ENCODE measurements at regions not wholly inside any gene's neighbourhood (a gene's known extent, or its start where the extent isn't known, plus 50 kb on each side); places are given as distances from the start of the nearest gene placed in this dataset.

- TF ChIP-seq CTCF (conservative IDR thresholded peaks at IDR 0.05; ENCODE audit: low read depth in 2 of 2), result no peak
- no peak for TF ChIP-seq EZH2 (IDR thresholded peaks at IDR 0.05; ENCODE audit: low read depth, unreplicated experiment)
- no peak for TF ChIP-seq NANOG (IDR thresholded peaks at IDR 0.05; ENCODE audit: borderline replicate concordance)
- TF ChIP-seq EZH2phosphoT487 (IDR thresholded peaks at IDR 0.05; ENCODE audit: unreplicated experiment), result no peak
Measured at GRCh38 chr11:115627071-115627470, 122.9 kb upstream of the CADM1 start (continued).

- DNase-seq (ENCODE audit: low spot score) (no peak), ATAC-seq (no peak)
- Histone ChIP-seq H3K4me1 (ENCODE audit: insufficient read depth) (peaks cover 7% of the 10 kb centered on the region), H3K36me3 (ENCODE audit: insufficient read depth) (no peaks in the 10 kb centered on the region), H3K4me3 (no peak overlapping the region), H4K20me1 (replicated peaks; ENCODE audit: insufficient read depth) (no peaks in the 10 kb centered on the region), H2AFZ (peak overlapping the region; percentile 10; the same call in 1 of the 2 replicates), H3K79me2 (replicated peaks; ENCODE audit: insufficient read depth) (no peaks in the 10 kb centered on the region), H3K27ac (ENCODE audit: low read depth) (no peak overlapping the region), H3F3A (replicated peaks; ENCODE audit: low read depth) (no peaks in the 10 kb centered on the region), H3K27me3 (ENCODE audit: insufficient read depth) (no peaks in the 10 kb centered on the region), H3K9me2 (ENCODE audit: insufficient read depth) (no peaks in the 10 kb centered on the region), H3K4me2 (no peak overlapping the region)
- no peaks in the 10 kb centered on the region for H3K36me3 Mint-ChIP-seq (ENCODE audit: low read depth)
- H3K9me3 Mint-ChIP-seq, result no peaks in the 10 kb centered on the region
- no peak overlapping the region for H3K4me3 Mint-ChIP-seq
- no peaks in the 10 kb centered on the region for H3K27me3 Mint-ChIP-seq (ENCODE audit: insufficient read depth, low read depth, poor library complexity)
- H3K4me1 Mint-ChIP-seq, result peaks cover 14% of the 10 kb centered on the region
- no peak overlapping the region for H3K27ac Mint-ChIP-seq
- no peak for TF ChIP-seq NANOG (IDR thresholded peaks at IDR 0.05; ENCODE audit: borderline replicate concordance)
- TF ChIP-seq CTCF (conservative IDR thresholded peaks at IDR 0.05; ENCODE audit: low read depth in 2 of 2), result no peak
- TF ChIP-seq JUNB (IDR thresholded peaks at IDR 0.05; ENCODE audit: unreplicated experiment), result no peak
- no peak for TF ChIP-seq EZH2phosphoT487 (IDR thresholded peaks at IDR 0.05; ENCODE audit: unreplicated experiment)
- no peak for TF ChIP-seq ZNF462 (CRISPR knock-in tag; IDR thresholded peaks at IDR 0.05)
- TF ChIP-seq, protein P1, sequence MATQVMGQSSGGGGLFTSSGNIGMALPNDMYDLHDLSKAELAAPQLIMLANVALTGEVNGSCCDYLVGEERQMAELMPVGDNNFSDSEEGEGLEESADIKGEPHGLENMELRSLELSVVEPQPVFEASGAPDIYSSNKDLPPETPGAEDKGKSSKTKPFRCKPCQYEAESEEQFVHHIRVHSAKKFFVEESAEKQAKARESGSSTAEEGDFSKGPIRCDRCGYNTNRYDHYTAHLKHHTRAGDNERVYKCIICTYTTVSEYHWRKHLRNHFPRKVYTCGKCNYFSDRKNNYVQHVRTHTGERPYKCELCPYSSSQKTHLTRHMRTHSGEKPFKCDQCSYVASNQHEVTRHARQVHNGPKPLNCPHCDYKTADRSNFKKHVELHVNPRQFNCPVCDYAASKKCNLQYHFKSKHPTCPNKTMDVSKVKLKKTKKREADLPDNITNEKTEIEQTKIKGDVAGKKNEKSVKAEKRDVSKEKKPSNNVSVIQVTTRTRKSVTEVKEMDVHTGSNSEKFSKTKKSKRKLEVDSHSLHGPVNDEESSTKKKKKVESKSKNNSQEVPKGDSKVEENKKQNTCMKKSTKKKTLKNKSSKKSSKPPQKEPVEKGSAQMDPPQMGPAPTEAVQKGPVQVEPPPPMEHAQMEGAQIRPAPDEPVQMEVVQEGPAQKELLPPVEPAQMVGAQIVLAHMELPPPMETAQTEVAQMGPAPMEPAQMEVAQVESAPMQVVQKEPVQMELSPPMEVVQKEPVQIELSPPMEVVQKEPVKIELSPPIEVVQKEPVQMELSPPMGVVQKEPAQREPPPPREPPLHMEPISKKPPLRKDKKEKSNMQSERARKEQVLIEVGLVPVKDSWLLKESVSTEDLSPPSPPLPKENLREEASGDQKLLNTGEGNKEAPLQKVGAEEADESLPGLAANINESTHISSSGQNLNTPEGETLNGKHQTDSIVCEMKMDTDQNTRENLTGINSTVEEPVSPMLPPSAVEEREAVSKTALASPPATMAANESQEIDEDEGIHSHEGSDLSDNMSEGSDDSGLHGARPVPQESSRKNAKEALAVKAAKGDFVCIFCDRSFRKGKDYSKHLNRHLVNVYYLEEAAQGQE (IDR thresholded peaks at IDR 0.05; ENCODE audit: unreplicated experiment), result no peak
- TF ChIP-seq POLR2AphosphoS5 (IDR thresholded peaks at IDR 0.05; ENCODE audit: low read depth), result no peak
- no peak for TF ChIP-seq ETS1 (IDR thresholded peaks at IDR 0.05)
- no peak for TF ChIP-seq EZH2 (IDR thresholded peaks at IDR 0.05; ENCODE audit: low read depth, unreplicated experiment)
- TF ChIP-seq ZNF331 (CRISPR knock-in tag; IDR thresholded peaks at IDR 0.05; ENCODE audit: low read depth), result no peak
Measured at GRCh38 chr11:115626414-115626813, 122.2 kb upstream of the CADM1 start.
